ENCODE measurements at regions not wholly inside any gene's neighbourhood (a gene's known extent, or its start where the extent isn't known, plus 50 kb on each side); places are given as distances from the start of the nearest gene placed in this dataset.

DNA sequence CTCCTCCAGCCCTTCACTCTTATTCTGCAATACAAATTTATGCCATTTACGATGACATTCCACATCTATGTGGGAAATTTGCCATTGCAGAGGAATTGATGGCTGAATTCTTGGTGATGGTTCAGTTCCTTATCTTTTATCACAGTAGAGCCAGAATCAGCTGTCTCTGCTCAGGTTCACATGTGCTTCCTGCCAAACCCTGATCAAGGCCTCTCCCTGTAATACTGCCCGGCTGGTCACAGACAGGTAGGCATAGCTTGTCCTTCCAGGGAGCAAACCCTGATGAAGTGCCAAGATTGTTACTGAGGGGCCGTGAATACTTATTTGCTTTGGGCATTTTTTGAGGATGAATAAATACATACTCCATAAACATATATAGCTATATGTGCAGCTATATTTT, 450.0 kb downstream of the NSUN3 start:
- no peaks in the 10 kb centered on the region for H3K36me3 Mint-ChIP-seq (ENCODE audit: low read depth, unreplicated experiment)
- Histone ChIP-seq H3K36me3 (ENCODE audit: insufficient read depth, low read length) (no peaks in the 10 kb centered on the region), H3K9me3 (ENCODE audit: insufficient read depth, low read depth, low read length) (no peaks in the 10 kb centered on the region), H3K27me3 (ENCODE audit: insufficient read depth, low read length) (no peaks in the 10 kb centered on the region), H3K9ac (ENCODE audit: low read length) (no peak overlapping the region), H3K4me2 (ENCODE audit: low read length) (no peak overlapping the region), H3K4me3 (ENCODE audit: insufficient read depth, low read depth, low read length) (no peak overlapping the region), H4K20me1 (ENCODE audit: insufficient read depth, low read length) (no peaks in the 10 kb centered on the region), H3K79me2 (ENCODE audit: insufficient read depth, low read length) (no peaks in the 10 kb centered on the region), H2AFZ (ENCODE audit: low read depth, low read length) (no peak overlapping the region), H3K4me1 (ENCODE audit: insufficient read depth, low read length) (no peaks in the 10 kb centered on the region), H3K27ac (ENCODE audit: low read depth, low read length) (no peak overlapping the region)
- TF ChIP-seq, protein P1, sequence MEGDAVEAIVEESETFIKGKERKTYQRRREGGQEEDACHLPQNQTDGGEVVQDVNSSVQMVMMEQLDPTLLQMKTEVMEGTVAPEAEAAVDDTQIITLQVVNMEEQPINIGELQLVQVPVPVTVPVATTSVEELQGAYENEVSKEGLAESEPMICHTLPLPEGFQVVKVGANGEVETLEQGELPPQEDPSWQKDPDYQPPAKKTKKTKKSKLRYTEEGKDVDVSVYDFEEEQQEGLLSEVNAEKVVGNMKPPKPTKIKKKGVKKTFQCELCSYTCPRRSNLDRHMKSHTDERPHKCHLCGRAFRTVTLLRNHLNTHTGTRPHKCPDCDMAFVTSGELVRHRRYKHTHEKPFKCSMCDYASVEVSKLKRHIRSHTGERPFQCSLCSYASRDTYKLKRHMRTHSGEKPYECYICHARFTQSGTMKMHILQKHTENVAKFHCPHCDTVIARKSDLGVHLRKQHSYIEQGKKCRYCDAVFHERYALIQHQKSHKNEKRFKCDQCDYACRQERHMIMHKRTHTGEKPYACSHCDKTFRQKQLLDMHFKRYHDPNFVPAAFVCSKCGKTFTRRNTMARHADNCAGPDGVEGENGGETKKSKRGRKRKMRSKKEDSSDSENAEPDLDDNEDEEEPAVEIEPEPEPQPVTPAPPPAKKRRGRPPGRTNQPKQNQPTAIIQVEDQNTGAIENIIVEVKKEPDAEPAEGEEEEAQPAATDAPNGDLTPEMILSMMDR (IDR thresholded peaks at IDR 0.05; ENCODE audit: insufficient read depth, low read depth, low read length), result no peak
- no peaks in the 10 kb centered on the region for H3K9me3 Mint-ChIP-seq (ENCODE audit: unreplicated experiment)
- no peaks in the 10 kb centered on the region for H3K27me3 Mint-ChIP-seq (ENCODE audit: low read depth, unreplicated experiment)
- H3K27ac Mint-ChIP-seq (ENCODE audit: unreplicated experiment), result no peak overlapping the region
- H3K4me1 Mint-ChIP-seq (ENCODE audit: low read depth, unreplicated experiment), result no peaks in the 10 kb centered on the region
- FAIRE-seq (no peak), DNase-seq (ENCODE audit: low read depth) (no peak)
- no peak overlapping the region for H3K4me3 Mint-ChIP-seq (ENCODE audit: unreplicated experiment)

DNA sequence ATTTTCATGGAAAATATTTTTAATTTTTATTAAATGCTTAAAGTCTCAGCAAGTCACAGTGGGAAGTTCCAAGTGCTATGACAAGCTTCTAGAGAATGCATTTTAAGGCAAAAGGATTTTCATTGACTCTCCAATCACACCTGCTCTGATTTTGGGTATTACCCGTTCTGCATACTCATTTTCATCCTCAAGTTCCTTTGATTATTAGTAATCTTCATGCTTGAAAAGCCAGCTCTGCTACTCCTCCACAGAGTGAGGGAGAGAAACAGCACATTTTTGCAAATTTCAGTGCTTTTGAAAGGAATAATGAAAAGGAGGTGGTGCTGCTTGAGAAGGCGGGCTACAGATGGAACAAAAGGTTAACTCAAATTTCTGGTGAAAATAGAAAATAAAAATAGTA, 450.7 kb downstream of the NSUN3 start:
- Mint-ChIP-seq H3K36me3 (ENCODE audit: low read depth, unreplicated experiment) (no peaks in the 10 kb centered on the region), H3K9me3 (ENCODE audit: unreplicated experiment) (no peaks in the 10 kb centered on the region), H3K4me1 (ENCODE audit: low read depth, unreplicated experiment) (no peaks in the 10 kb centered on the region), H3K4me3 (ENCODE audit: unreplicated experiment) (no peak overlapping the region), H3K27me3 (ENCODE audit: low read depth, unreplicated experiment) (no peaks in the 10 kb centered on the region), H3K27ac (ENCODE audit: unreplicated experiment) (no peak overlapping the region)
- H2AFZ ChIP-seq (ENCODE audit: low read depth, low read length), result no peak overlapping the region
- H3K27ac ChIP-seq (ENCODE audit: low read depth, low read length), result no peak overlapping the region
- DNase-seq (ENCODE audit: low read depth), result no peak
- H3K4me1 ChIP-seq (ENCODE audit: insufficient read depth, low read length), result no peaks in the 10 kb centered on the region
- H3K4me3 ChIP-seq (ENCODE audit: insufficient read depth, low read depth, low read length), result no peak overlapping the region
- FAIRE-seq, result no peak
- no peaks in the 10 kb centered on the region for H3K9me3 ChIP-seq (ENCODE audit: insufficient read depth, low read depth, low read length)
- no peaks in the 10 kb centered on the region for H3K79me2 ChIP-seq (ENCODE audit: insufficient read depth, low read length)
- no peak overlapping the region for H3K4me2 ChIP-seq (ENCODE audit: low read length)
- no peaks in the 10 kb centered on the region for H4K20me1 ChIP-seq (ENCODE audit: insufficient read depth, low read length)
- H3K9ac ChIP-seq (ENCODE audit: low read length), result no peak overlapping the region
- no peaks in the 10 kb centered on the region for H3K27me3 ChIP-seq (ENCODE audit: insufficient read depth, low read length)
- no peaks in the 10 kb centered on the region for H3K36me3 ChIP-seq (ENCODE audit: insufficient read depth, low read length)
- TF ChIP-seq, protein P1 (IDR thresholded peaks at IDR 0.05; ENCODE audit: insufficient read depth, low read depth, low read length), result no peak
- no peak for TF ChIP-seq EZH2 (IDR thresholded peaks at IDR 0.05; ENCODE audit: insufficient read depth, low read length)

DNA sequence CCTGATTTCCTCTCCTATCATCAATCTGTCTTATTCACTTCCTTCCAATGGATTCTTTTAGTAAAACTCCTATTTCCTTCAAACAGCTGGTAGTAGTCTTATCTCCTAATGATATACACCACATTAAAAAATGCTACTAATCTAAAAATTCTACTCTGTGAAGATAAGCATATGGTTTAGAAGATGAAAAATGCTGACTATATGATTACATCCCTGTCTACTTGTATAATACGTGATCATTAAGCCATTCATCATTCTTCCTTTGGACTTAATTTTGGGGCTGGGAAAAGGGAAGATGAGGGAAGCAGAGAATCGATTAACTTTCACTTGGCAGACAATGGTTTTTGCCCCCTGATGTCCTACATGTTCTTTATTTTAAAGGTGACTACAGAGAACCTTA, 453.1 kb downstream of the NSUN3 start:
- Histone ChIP-seq H3K27ac (ENCODE audit: low read depth, low read length) (no peak overlapping the region), H3K36me3 (ENCODE audit: insufficient read depth, low read length) (no peaks in the 10 kb centered on the region), H3K4me2 (ENCODE audit: low read length) (no peak overlapping the region), H3K4me1 (ENCODE audit: insufficient read depth, low read length) (no peaks in the 10 kb centered on the region), H3K9ac (ENCODE audit: low read length) (no peak overlapping the region), H2AFZ (ENCODE audit: low read depth, low read length) (no peak overlapping the region), H3K4me3 (ENCODE audit: insufficient read depth, low read depth, low read length) (no peak overlapping the region), H3K79me2 (ENCODE audit: insufficient read depth, low read length) (no peaks in the 10 kb centered on the region), H4K20me1 (ENCODE audit: insufficient read depth, low read length) (no peaks in the 10 kb centered on the region), H3K9me3 (ENCODE audit: insufficient read depth, low read depth, low read length) (no peaks in the 10 kb centered on the region), H3K27me3 (ENCODE audit: insufficient read depth, low read length) (no peaks in the 10 kb centered on the region)
- H3K27ac Mint-ChIP-seq (ENCODE audit: unreplicated experiment), result no peak overlapping the region
- H3K9me3 Mint-ChIP-seq (ENCODE audit: unreplicated experiment), result no peaks in the 10 kb centered on the region
- FAIRE-seq (no peak), DNase-seq (ENCODE audit: low read depth) (no peak)
- no peaks in the 10 kb centered on the region for H3K27me3 Mint-ChIP-seq (ENCODE audit: low read depth, unreplicated experiment)
- no peaks in the 10 kb centered on the region for H3K36me3 Mint-ChIP-seq (ENCODE audit: low read depth, unreplicated experiment)
- no peaks in the 10 kb centered on the region for H3K4me1 Mint-ChIP-seq (ENCODE audit: low read depth, unreplicated experiment)
- TF ChIP-seq, protein P1 (IDR thresholded peaks at IDR 0.05; ENCODE audit: insufficient read depth, low read depth, low read length), result no peak
- no peak for TF ChIP-seq EZH2 (IDR thresholded peaks at IDR 0.05; ENCODE audit: insufficient read depth, low read length)
- H3K4me3 Mint-ChIP-seq (ENCODE audit: unreplicated experiment), result no peak overlapping the region

Measured in astrocyte (in vitro differentiated cells and primary cell).